ENCODE measurements at regions not wholly inside any gene's neighbourhood (a gene's known extent, or its start where the extent isn't known, plus 50 kb on each side); places are given as distances from the start of the nearest gene placed in this dataset.
"Not testable (repeated sequence)": the region's sequence is repeated elsewhere in the genome, so short reads cannot be mapped to it uniquely, and the experiment has no call there.

DNA sequence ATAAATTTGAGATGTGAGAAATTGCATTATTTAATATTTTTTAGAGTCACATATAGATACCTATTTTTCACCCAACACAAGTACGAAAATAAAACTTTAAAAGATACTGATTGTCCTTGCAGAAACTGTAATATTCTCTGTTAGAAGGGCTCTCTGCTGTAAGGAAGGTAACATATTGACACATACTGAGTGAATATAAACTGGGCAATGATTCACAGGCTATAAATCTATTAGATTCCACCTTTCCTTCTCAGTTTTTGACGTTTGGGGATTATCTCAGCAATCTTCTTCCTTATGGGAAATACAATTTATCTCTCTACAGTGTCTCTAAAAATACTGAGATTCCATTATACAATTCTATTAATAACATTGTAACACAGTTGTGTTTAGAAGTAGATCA is 229.1 kb upstream of the MAP2 start:
- no peak overlapping the region for H3K4me3 ChIP-seq (ENCODE audit: low read depth, low read length)
- DNase-seq (ENCODE audit: low read depth): no peak

DNA sequence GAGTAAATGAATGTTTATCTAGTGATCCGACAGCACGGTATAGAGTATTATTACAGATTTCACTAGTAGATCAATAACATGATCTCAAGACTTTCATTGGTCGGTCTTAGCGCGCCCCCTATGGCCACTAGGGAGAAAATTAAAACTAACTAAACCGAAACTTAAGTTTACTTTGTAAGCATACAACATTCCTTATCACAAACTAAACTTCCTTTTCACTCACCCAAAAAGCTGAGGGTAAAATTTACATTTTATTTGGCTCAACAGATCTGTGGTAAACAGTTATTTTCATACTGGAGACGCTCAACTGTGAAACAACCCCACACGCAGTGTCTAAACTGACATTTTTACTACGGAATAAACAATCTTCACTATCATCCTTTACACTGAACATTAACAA is 215.6 kb upstream of the MAP2 start:
- no peak overlapping the region for H3K4me3 ChIP-seq (ENCODE audit: low read depth, low read length)
- DNase-seq (ENCODE audit: low read depth): no peak

DNA sequence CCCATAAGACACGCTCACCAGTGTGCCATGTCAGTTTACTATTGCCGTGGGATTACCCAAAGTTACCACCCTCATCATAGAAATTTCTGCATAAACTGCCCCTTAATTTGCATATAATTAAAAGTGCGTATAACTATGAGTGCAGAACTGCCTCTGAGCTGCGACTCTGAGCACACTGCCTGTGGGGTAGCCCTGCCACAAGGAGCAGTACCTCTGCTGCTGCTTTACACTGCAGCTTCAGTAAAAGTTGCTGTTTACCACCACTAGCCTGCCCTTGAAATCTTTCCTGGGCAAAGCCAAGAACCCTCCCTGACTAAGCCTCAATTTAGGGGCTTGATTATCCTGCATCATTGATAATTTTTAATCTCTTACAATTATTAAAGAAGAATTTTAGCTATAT is 213.9 kb upstream of the MAP2 start:
- DNase-seq (ENCODE audit: low read depth): no peak
- no peak overlapping the region for H3K4me3 ChIP-seq (ENCODE audit: low read depth, low read length)

DNA sequence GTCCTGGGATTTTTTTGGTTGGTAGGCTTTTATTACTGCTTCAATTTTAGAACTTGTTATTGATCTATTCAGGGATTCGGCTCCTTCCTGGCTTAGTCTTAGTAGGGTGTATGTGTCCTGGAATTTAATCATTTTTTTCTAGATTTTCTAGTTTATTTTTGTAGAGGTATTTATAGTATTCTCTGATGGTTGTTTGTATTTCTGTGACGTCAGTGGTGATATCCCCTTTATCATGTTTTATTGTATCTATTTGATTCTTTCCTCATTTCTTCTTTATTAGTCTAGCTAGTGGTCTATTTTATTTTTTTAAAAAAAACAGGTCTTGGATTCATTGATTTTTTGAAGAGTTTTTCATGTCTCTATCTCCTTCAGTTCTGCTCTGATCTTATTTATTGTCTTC is 193.3 kb upstream of the MAP2 start:
- no peak for DNase-seq (ENCODE audit: low read depth)
- H3K4me3 ChIP-seq (ENCODE audit: low read depth, low read length): no peak overlapping the region

DNA sequence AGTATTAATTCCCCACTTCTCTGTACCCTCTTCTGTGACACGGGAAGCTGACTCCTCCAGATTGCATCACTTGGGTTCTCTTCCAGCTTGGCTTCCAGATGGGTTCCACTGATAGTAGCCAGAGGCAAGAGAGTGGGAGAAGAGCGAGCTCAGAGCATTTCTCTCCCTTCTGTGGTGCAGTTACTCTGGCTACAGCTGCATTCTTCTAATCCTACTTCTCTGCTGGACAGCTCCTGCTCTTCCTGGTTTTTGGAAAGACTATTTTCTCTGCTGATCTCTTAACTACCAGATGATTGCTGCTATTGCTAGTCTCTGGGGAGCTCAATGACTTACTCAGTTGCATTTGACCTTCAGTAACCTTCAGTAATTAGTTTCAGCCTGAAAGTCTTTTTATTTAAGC is 187.5 kb upstream of the MAP2 start:
- no peak for DNase-seq (ENCODE audit: low read depth)
- no peak overlapping the region for H3K4me3 ChIP-seq (ENCODE audit: low read depth, low read length)

DNA sequence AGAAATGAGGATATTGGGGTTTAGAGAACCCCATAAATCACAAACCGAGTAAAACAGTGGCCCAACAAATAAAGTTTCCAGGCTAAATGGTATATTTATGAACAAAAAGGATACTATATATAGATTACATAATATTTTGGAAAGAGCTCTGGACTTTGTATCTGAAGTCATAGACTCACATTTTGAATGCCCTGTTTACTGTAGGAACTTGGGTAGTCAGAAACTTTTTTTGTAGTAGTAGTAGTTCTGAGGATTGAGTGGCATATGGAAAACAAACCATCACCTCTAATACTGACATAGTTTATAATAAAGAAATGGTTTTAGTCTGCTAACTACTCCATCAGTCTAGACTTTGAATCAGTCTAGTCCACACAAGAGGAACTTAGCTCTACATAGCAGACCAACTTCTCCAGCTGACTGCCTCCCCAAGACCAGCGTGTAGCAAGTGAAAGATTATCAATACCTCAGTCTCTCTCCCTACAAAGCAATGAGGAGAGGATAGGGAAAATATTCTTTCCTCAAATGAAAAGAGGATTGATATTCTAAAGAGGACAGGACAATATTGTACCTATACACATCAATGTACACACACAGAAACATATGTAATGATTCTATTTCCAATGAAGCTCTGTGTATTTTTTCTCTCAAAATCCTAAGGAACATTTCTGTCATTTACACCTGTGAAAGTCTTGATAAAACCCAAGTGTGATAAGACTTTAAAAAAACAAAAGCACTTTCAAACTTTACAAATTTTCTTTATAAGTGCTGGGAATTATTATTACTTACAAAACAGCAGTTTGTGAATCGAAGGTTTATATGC is 184.9 kb upstream of the MAP2 start:
- no peak for DNase-seq (ENCODE audit: low read depth)
- H3K4me3 ChIP-seq (ENCODE audit: low read depth, low read length): no peak overlapping the region

DNA sequence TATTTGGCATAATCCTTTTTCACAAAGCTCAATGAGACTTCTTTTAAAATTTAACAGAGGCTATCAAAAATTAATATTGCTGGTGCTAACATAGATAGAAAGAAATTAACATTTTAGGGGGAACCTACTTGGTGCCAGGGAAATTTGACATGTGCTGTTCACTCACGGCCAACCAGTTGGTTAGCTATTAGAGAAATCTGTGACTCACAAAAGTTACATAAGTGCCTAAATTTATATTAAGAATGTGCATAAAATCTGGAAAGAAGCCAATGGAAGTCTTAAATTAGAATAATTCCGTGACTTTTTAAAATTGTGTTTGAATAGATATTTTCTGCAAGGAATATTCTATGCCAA is 184.3 kb upstream of the MAP2 start:
- DNase-seq (ENCODE audit: low read depth): no peak
- H3K4me3 ChIP-seq (ENCODE audit: low read depth, low read length): no peak overlapping the region

DNA sequence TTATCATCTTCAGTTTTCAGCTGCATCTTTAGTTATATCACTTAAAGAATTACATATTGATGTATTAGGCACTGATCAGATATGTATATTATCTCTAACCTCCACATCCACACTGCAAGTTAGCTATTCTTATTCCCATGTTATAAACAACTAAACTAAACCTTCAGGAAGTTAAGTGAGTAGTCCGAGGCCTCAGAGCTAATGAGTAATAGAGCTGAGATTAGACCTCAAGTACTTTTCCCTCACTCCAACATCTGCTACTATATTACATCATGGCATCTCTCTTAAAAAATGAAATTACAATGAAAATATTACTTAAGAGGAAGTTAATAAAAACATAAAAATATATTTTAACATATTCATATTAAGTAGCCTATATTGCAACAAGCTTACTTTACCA is 183.6 kb upstream of the MAP2 start:
- H3K4me3 ChIP-seq (ENCODE audit: low read depth, low read length): no peak overlapping the region
- no peak for DNase-seq (ENCODE audit: low read depth)

DNA sequence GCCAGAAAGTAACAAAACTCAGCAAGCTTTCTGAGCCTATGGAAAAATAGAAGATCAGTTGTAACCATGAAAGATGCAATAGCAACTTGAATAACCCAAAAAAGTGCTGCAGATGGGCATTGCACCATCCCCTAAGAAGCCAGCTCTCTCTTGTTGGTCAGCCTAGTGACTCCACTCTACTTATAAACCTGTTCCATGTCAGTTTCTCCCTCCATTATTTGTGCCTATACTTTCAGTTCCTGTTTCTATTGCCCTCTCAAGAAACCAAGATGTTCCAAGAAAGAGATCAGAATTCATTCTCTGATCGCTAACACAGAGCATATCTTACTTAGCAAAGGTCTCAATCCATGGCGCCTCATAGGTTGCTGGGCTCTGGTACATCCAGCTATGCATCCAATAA is 170.3 kb upstream of the MAP2 start:
- no peak overlapping the region for H3K4me3 ChIP-seq (ENCODE audit: low read depth, low read length)
- DNase-seq (ENCODE audit: low read depth): no peak

DNA sequence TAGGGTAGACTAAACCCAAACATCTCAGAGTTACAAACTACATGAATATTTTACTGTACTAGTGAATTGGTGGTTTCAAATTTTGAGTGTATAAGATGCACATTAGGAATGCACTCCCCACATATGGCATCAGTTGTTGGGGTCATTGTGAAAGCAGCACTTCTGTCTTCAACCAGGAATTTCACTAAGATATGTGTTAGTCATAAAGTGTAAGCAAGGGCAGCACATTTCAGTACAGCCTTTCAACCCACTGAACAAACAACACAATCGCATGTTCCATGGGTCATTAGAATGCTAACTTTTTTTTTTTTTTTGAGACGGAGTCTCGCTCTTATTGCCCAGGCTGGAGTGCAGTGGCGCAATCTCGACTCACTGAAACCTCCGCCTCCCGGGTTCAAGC is 164.1 kb upstream of the MAP2 start:
- no peak for DNase-seq (ENCODE audit: low read depth)
- H3K4me3 ChIP-seq (ENCODE audit: low read depth, low read length): no peak overlapping the region

DNA sequence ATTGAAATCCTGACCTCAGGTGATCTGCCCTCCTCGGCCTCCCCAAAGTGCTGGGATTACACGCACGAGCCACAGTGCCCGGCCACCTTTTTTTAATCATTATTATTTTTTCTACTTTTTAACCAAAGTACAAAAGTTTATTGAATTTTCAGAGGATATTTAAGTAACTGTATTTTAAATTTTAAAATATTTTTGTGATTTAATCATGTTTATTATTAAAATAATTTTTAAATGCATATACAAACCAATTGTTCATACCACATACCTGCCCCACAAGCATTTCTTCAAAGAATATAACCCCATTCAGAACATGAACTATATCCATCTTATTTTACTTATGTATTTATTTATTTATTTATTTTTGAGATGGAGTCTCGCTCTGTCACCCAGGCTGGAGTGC is 163.6 kb upstream of the MAP2 start:
- no peak overlapping the region for H3K4me3 ChIP-seq (ENCODE audit: low read depth, low read length)
- no peak for DNase-seq (ENCODE audit: low read depth)

DNA sequence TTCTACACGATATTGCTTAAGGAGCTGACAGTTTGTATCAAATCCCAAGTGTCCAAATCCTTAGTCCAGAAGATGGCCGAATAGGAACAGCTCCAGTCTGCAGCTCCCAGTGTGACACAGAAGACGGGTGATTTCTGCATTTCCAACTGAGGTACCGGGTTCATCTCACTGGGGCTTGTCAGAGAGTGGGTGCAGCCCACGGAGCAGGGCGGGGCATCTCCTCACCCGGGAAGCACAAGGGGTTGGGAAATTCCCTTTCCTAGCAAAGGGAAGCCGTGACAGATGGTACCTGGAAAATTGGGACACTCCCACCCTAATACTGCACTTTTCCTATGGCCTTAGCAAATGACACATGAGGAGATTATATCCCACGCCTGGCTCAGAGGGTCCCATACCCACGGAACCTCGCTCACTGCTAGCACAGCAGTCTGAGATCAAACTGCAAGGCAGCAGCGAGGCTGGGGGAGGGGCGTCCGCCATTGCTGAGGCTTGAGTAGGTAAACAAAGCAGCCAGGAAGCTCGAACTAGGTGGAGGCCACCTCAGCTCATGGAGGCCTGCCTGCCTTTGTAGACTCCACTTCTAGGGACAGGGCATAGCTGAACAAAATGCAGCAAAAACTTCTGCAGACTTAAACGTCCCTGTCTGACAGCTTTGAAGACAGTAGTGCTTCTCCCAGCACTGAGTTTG is 162.3 kb upstream of the MAP2 start:
- not testable (repeated sequence) for DNase-seq (ENCODE audit: low read depth); H3K4me3 ChIP-seq (ENCODE audit: low read depth, low read length)

DNA sequence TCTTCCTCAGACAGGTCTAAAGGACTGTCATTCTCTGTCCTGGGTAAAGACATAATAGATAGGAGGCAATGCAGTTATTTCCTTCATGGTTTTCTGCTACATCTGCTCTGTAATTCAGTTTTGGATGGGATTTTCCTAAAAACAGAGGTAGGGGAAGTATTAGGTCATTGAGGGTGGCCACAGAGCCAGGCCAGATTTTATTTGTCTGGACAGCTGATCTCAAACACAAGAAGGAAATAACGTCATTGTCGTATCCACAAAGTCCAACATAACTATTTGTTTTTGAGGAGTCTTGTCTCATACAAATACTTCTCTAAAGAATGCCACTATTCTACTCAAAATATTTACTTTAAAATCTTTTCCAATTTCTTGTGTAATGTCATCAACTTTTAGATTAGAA is 154.8 kb upstream of the MAP2 start:
- DNase-seq (ENCODE audit: low read depth): no peak

DNA sequence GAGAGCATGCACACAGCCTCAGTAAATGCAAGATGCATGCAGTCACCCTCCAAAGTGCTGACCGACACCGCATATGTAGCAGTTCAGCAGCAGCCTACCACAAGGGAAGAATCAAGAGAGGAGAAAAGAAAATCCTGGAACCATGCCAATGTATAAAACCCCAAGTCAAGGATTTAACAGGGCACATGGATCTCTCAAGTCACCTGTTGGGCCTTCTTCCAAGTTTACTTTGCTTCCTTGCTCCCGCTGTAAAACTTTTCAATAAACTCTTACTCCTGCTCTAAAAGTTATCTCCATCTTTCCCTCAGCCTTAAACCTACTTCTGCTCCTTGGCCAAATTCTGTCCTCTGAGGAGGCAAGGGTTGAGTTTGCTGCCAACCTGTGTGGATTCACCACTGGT is 147.8 kb upstream of the MAP2 start:
- DNase-seq (ENCODE audit: low read depth): no peak
- no peak overlapping the region for H3K4me3 ChIP-seq (ENCODE audit: low read depth, low read length)

More for the DNA sequence above, 154.8 kb upstream of the MAP2 start:
- H3K4me3 ChIP-seq (ENCODE audit: low read depth, low read length): no peak overlapping the region

DNA sequence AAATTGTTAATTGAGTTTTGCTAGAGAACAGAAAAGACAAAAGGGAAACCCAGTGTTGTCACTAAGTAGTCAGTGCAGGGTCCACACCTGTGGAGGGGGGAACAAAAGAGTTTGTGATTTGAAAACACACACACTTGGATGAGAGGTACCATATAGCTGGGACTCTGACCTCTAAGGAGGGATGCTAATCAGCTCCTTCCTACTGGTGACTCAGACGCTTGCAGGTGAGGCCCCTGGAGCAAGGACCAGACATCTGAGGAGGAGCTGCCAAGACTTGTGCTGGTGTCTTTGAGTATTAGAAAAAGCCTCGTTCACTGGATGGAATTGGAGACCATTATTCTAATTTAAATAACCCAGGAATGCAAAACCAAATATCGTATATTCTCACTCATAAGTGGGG is 146.4 kb upstream of the MAP2 start:
- no peak for DNase-seq (ENCODE audit: low read depth)
- H3K4me3 ChIP-seq (ENCODE audit: low read depth, low read length): no peak overlapping the region

DNA sequence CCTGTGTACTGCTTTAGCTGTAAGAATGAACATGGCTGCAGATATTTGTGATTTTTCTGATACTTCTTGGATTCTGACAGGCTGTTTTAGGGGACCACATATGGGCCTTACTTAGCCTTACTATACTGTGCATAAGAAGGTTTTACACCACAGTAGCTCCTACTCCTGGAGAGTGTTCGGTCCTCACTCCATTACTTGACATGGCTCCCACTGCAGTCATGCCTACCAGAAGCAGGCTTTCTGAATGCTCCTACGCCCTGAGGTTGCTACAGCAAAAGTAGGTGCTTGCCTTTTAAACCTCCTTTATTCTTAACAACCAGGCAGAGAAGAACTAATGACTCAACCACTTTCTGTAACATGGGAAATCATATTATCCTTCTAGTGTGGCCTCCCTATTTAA is 125.2 kb upstream of the MAP2 start:
- no peak overlapping the region for H3K4me3 ChIP-seq (ENCODE audit: low read depth, low read length)
- no peak for DNase-seq (ENCODE audit: low read depth)

DNA sequence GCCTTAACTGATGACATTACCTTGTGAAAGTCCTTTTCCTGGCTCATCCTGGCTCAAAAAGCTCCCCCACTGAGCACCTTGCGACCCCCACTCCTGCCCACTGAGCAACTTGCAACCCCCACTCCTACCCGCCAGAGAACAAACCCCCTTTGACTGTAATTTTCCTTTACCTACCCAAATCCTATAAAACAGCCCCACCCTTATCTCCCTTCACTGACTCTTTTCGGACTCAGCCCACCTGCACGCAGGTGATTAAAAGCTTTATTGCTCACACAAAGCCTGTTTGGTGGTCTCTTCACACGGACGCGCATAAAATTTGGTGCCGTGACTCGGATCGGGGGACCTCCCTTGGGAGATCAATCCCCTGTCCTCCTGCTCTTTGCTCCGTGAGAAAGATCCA is 124.4 kb upstream of the MAP2 start:
- DNase-seq (ENCODE audit: low read depth); H3K4me3 ChIP-seq (ENCODE audit: low read depth, low read length): not testable (repeated sequence)

DNA sequence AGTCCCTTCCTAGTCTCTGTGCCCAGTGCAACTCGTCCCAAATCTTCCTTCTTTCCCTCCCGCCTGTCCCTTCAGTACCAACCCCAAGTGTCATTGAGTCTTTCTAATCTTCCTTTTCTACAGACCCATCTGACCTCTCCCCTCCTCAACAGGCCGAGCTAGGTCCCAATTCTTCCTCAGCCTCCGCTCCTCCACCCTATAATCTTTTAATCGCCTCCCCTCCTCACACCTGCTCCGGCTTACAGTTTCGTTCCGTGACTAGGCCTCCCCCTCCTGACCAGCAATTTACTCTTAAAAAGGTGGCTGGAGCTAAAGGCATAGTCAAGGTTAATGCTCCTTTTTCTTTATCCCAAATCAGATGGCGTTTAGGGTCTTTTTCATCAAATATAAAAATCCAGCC is 123.1 kb upstream of the MAP2 start:
- H3K4me3 ChIP-seq (ENCODE audit: low read depth, low read length); DNase-seq (ENCODE audit: low read depth): not testable (repeated sequence)

DNA sequence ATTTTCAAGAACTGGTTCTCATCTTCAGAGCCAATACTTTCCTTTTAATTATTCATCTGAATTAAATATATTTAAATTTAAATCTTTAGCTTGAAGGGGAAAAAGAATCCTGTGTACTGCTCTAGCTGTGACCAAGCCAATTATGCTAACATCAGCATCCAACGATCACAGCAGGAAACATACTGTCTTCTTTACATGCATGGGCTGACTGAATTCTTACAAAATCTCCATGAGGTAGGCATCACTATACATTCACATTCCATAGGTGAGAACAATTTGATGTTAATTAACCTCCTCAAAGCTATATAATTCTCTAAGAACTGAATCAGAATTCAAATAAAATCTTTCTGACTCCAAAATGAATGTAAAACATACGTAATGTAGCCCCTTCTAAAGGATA is 118.8 kb upstream of the MAP2 start:
- DNase-seq (ENCODE audit: low read depth): no peak
- no peak overlapping the region for H3K4me3 ChIP-seq (ENCODE audit: low read depth, low read length)

DNA sequence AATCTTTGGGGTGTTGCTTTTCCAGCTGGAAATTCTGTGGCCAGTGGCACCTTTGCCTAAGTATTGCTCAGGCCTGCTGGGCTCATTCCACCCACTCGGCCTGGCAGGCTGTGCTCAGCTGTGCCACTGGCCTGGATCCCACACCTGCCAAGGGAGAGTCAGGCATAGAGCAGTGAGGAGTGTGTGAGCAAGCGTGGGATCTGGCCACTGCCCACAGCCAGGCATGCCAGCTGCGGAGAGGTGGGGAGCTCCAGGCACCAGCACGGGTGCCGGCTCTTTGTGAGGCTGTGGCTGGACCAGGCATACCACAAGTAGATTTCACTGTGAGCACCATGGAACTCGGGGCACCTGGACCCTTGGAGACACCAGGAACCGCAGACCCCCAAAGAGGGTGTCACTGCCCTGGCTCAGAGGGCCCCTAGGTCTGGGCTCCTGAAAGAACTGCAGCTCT is 118.1 kb upstream of the MAP2 start:
- no peak for DNase-seq (ENCODE audit: low read depth)
- no peak overlapping the region for H3K4me3 ChIP-seq (ENCODE audit: low read depth, low read length)

Measured in skeletal muscle cell (primary cell).